H9 (cell line): ENCODE measurements at regions not wholly inside any gene's neighbourhood (a gene's known extent, or its start where the extent isn't known, plus 50 kb on each side); places are given as distances from the start of the nearest gene placed in this dataset.

Experiments used
- DNase-seq: peaks from one replicate; pipeline ENCODE4 v3.0.0-alpha.2; 2017
- H2AFZ ChIP-seq: one replicate; pipeline ENCODE4 v1.6.1; 2013; ENCODE audit warnings: mild to moderate bottlenecking, low read length, control low read depth, moderate library complexity
- H2AK5ac ChIP-seq: 2 replicates; pipeline ENCODE4 v1.6.1; 2013; ENCODE audit warnings: low read length, control low read depth, mixed read lengths; ENCODE audit not compliant: insufficient read length
- H2BK120ac ChIP-seq: one replicate; pipeline ENCODE4 v1.6.1; 2013; ENCODE audit warnings: low read depth, mild to moderate bottlenecking, low read length, control low read depth, inconsistent platforms; ENCODE audit not compliant: poor library complexity, severe bottlenecking
- H2BK12ac ChIP-seq: 2 replicates; pipeline ENCODE4 v1.6.1; 2013; ENCODE audit warnings: low read length, control low read depth, mixed read lengths, low read depth; ENCODE audit not compliant: insufficient read length
- H2BK15ac ChIP-seq: 2 replicates; pipeline ENCODE4 v1.6.1; 2013; ENCODE audit warnings: low read depth, low read length, control low read depth
- H2BK20ac ChIP-seq: one replicate; pipeline ENCODE4 v1.6.1; 2013; ENCODE audit warnings: low read depth, mild to moderate bottlenecking, low read length, control low read depth, inconsistent platforms; ENCODE audit not compliant: poor library complexity, severe bottlenecking
- H2BK5ac ChIP-seq: 2 replicates; pipeline ENCODE4 v1.6.1; 2013; ENCODE audit warnings: low read length, control low read depth, mixed read lengths; ENCODE audit not compliant: insufficient read length
- H3K14ac ChIP-seq: 2 replicates; pipeline ENCODE4 v1.6.1; 2013; ENCODE audit warnings: low read length, control low read depth; ENCODE audit not compliant: insufficient read depth
- H3K18ac ChIP-seq: 2 replicates; pipeline ENCODE4 v1.6.1; 2013; ENCODE audit warnings: low read depth, mild to moderate bottlenecking, mixed read lengths, low read length, control low read depth; ENCODE audit not compliant: insufficient read length
- H3K23ac ChIP-seq: 2 replicates; pipeline ENCODE4 v1.6.1; 2013; ENCODE audit warnings: low read length, control low read depth, mixed read lengths, low read depth; ENCODE audit not compliant: insufficient read length
- H3K23me2 ChIP-seq: 2 replicates; pipeline ENCODE4 v1.6.1; 2013; ENCODE audit warnings: low read depth, mild to moderate bottlenecking, mixed read lengths, low read length, control low read depth; ENCODE audit not compliant: insufficient read length, poor library complexity, severe bottlenecking
- H3K27ac ChIP-seq: 2 replicates; pipeline ENCODE4 v1.5.1; 2013; ENCODE audit warnings: low read length, control low read depth, mixed read lengths, low read depth; ENCODE audit not compliant: insufficient read length
- H3K27me3 ChIP-seq: 2 replicates; pipeline ENCODE4 v1.6.1; 2013; ENCODE audit warnings: low read length, control low read depth, inconsistent platforms; ENCODE audit not compliant: insufficient read depth
- H3K4ac ChIP-seq: 2 replicates; pipeline ENCODE4 v1.6.1; 2013; ENCODE audit warnings: low read depth, mild to moderate bottlenecking, control low read depth, inconsistent platforms, low read length, moderate library complexity
- H3K4me1 ChIP-seq: 2 replicates; pipeline ENCODE4 v1.6.1; 2013; ENCODE audit warnings: low read length, control low read depth, inconsistent platforms; ENCODE audit not compliant: insufficient read depth
- H3K4me2 ChIP-seq: 2 replicates; pipeline ENCODE4 v1.6.1; 2013; ENCODE audit warnings: low read length, control low read depth, mixed read lengths; ENCODE audit not compliant: insufficient read length, insufficient read depth
- H3K56ac ChIP-seq: 2 replicates; pipeline ENCODE4 v1.6.1; 2013; ENCODE audit warnings: low read depth, mild to moderate bottlenecking, mixed read lengths, low read length, control low read depth; ENCODE audit not compliant: insufficient read length
- H3K79me1 ChIP-seq: 2 replicates; pipeline ENCODE4 v1.6.1; 2013; ENCODE audit warnings: low read depth, mild to moderate bottlenecking, moderate library complexity, low read length, control low read depth, inconsistent platforms; ENCODE audit not compliant: insufficient read depth, poor library complexity, severe bottlenecking
- H3K79me2 ChIP-seq: 2 replicates; pipeline ENCODE4 v1.6.1; 2013; ENCODE audit warnings: low read length, control low read depth, inconsistent platforms; ENCODE audit not compliant: insufficient read depth
- H3K9ac ChIP-seq: 2 replicates; pipeline ENCODE4 v1.6.1; 2013; ENCODE audit warnings: low read length, control low read depth, mixed read lengths; ENCODE audit not compliant: insufficient read length; ENCODE audit errors: extremely low read depth
- H3K9me3 ChIP-seq: one replicate; pipeline ENCODE4 v1.6.1; 2013; ENCODE audit warnings: low read depth, low read length, inconsistent platforms; ENCODE audit not compliant: control insufficient read depth
- H3T11ph ChIP-seq: one replicate; pipeline ENCODE4 v1.6.1; 2013; ENCODE audit warnings: mild to moderate bottlenecking, low read length, control low read depth, inconsistent platforms
- H4K20me1 ChIP-seq: one replicate; pipeline ENCODE4 v1.6.1; 2013; ENCODE audit not compliant: control insufficient read depth, insufficient read length, insufficient read depth
- H4K5ac ChIP-seq: 2 replicates; pipeline ENCODE4 v1.6.1; 2013; ENCODE audit warnings: low read depth, mild to moderate bottlenecking, mixed read lengths, low read length, control low read depth; ENCODE audit not compliant: insufficient read length
- H4K8ac ChIP-seq: replicated peaks from 2 replicates; pipeline ENCODE4 v1.6.1; 2013; ENCODE audit warnings: low read length, control low read depth, mixed read lengths, low read depth; ENCODE audit not compliant: insufficient read length
- H4K91ac ChIP-seq: 2 replicates; pipeline ENCODE4 v1.6.1; 2013; ENCODE audit warnings: low read depth, mild to moderate bottlenecking, moderate library complexity, mixed read lengths, low read length, control low read depth; ENCODE audit not compliant: insufficient read length
- H3K27ac Mint-ChIP-seq, 3 experiments: 2 replicates in 2 of 3; 3 replicates in 1 of 3; pipeline ENCODE4 v1.8.0; 2020 to 2021; ENCODE audit warnings: mixed read lengths in 3 of 3, mild to moderate bottlenecking in 1 of 3, moderate library complexity in 1 of 3
- H3K27me3 Mint-ChIP-seq: 2 replicates; pipeline ENCODE4 v1.8.0; 2021; ENCODE audit warnings: low read depth, mild to moderate bottlenecking, moderate library complexity, mixed read lengths
- H3K36me3 Mint-ChIP-seq, 3 experiments: 2 replicates in 2 of 3; 3 replicates in 1 of 3; pipeline ENCODE4 v1.8.0; 2020 to 2021; ENCODE audit warnings: low read depth in 3 of 3, mixed read lengths in 3 of 3; ENCODE audit not compliant: insufficient read depth in 1 of 3
- H3K4me1 Mint-ChIP-seq, 2 experiments: 2 replicates each; pipeline ENCODE4 v1.8.0; 2020; ENCODE audit warnings: mixed read lengths in 2 of 2
- H3K4me3 Mint-ChIP-seq, 2 experiments: 2 replicates in 1 of 2; 3 replicates in 1 of 2; pipeline ENCODE4 v1.8.0; 2020 to 2021; ENCODE audit warnings: mild to moderate bottlenecking in 2 of 2, mixed read lengths in 2 of 2, moderate library complexity in 1 of 2
- H3K9me3 Mint-ChIP-seq, 2 experiments: 2 replicates in 1 of 2; 3 replicates in 1 of 2; pipeline ENCODE4 v1.8.0; 2020; ENCODE audit warnings: mild to moderate bottlenecking in 2 of 2, mixed read lengths in 2 of 2, moderate library complexity in 1 of 2
- WGBS: extraction: QIAGEN DNeasy Blood & Tissue Kit; methylation state at CpG from one replicate; pipeline ENCODE4 v1.1.7; 2013; ENCODE audit warnings: missing lambda C conversion rate, low lambda C conversion rate, mixed read lengths; ENCODE audit not compliant: insufficient read length; ENCODE audit errors: extremely low coverage; 5-methylcytosine and 5-hydroxymethylcytosine counted together
- TF ChIP-seq, protein P1 (sequence below): fragments of 200-600 bp; sonication (generic); conservative IDR thresholded peaks from 3 replicates; pipeline ENCODE4 v1.8.0; 2021; ENCODE audit warnings: antibody characterized with exemption, mild to moderate bottlenecking

DNA sequence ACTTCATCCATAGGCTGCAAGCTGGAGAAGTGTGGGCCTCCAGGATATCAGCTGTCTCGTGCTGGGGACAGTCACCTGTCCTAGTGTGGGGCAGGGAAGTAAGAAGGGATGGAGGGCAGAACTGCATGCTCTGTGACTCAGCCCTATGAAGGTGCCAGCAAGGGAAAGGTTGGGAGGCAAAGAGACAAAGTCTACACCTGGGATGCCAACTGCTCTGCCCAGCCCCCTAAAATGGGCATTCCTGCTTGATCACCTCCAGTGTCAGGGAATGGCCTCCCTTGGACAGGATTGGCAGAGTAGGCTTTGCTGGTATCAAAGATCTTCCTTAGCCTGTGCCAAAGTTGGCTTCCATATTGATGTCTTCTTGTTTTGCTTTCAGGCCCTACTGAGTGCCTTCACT, 335.0 kb downstream of the BCL11B start:
- Mint-ChIP-seq H3K4me1 (peaks cover 0 to 6% of the 10 kb centered on the region in 2 experiments; a peak in 2 of 4 replicates), H3K9me3 (no peaks in the 10 kb centered on the region), H3K27me3 (peaks cover 2% of the 10 kb centered on the region), H3K36me3 (no peaks in the 10 kb centered on the region), H3K4me3 (no peak overlapping the region), H3K27ac (no peak overlapping the region)
- H3K14ac ChIP-seq: no peak overlapping the region
- no peak overlapping the region for H2BK120ac ChIP-seq
- H3K23me2 ChIP-seq: no peaks in the 10 kb centered on the region
- H3K18ac ChIP-seq: no peak overlapping the region
- no peak overlapping the region for H3K4ac ChIP-seq
- H3K23ac ChIP-seq: no peak overlapping the region
- DNase-seq: no peak
- H3K9ac ChIP-seq: no peak overlapping the region
- H2BK5ac ChIP-seq: no peak overlapping the region
- H3K27ac ChIP-seq: no peak overlapping the region
- no peak overlapping the region for H2AFZ ChIP-seq
- H3K79me1 ChIP-seq: no peaks in the 10 kb centered on the region
- H2BK12ac ChIP-seq: no peak overlapping the region
- H3K56ac ChIP-seq: no peak overlapping the region
- no peak overlapping the region for H4K8ac ChIP-seq
- no peaks in the 10 kb centered on the region for H4K20me1 ChIP-seq
- H3K9me3 ChIP-seq: no peaks in the 10 kb centered on the region
- no peak overlapping the region for H2AK5ac ChIP-seq
- H3K4me1 ChIP-seq: no peaks in the 10 kb centered on the region
- H4K91ac ChIP-seq: no peak overlapping the region
- H4K5ac ChIP-seq: no peak overlapping the region
- no peak overlapping the region for H3T11ph ChIP-seq
- H3K4me2 ChIP-seq: no peak overlapping the region
- WGBS: no CpG with 5 or more reads among the region's 1 CpG
- H2BK15ac ChIP-seq: no peak overlapping the region
- no peak overlapping the region for H2BK20ac ChIP-seq
- H3K79me2 ChIP-seq: no peaks in the 10 kb centered on the region
- H3K27me3 ChIP-seq: no peaks in the 10 kb centered on the region
- TF ChIP-seq, protein P1, sequence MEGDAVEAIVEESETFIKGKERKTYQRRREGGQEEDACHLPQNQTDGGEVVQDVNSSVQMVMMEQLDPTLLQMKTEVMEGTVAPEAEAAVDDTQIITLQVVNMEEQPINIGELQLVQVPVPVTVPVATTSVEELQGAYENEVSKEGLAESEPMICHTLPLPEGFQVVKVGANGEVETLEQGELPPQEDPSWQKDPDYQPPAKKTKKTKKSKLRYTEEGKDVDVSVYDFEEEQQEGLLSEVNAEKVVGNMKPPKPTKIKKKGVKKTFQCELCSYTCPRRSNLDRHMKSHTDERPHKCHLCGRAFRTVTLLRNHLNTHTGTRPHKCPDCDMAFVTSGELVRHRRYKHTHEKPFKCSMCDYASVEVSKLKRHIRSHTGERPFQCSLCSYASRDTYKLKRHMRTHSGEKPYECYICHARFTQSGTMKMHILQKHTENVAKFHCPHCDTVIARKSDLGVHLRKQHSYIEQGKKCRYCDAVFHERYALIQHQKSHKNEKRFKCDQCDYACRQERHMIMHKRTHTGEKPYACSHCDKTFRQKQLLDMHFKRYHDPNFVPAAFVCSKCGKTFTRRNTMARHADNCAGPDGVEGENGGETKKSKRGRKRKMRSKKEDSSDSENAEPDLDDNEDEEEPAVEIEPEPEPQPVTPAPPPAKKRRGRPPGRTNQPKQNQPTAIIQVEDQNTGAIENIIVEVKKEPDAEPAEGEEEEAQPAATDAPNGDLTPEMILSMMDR: no peak
